GM18867 (cell line): ENCODE measurements at regions not wholly inside any gene's neighbourhood (a gene's known extent, or its start where the extent isn't known, plus 50 kb on each side); places are given as distances from the start of the nearest gene placed in this dataset.
A peak's percentile ranks its signal among the peaks of the same experiment; 100 is the strongest.
"Not testable (repeated sequence)": the region's sequence is repeated elsewhere in the genome, so short reads cannot be mapped to it uniquely, and the experiment has no call there.

ENCODE experiments used
- ATAC-seq: cut with Tn5 transposase; IDR thresholded peaks from one replicate; pipeline ENCODE4 v1.9.1; 2021; ENCODE audit warnings: mild to moderate bottlenecking, moderate library complexity; ENCODE audit not compliant: unreplicated experiment

- ATAC-seq: no peak
Measured at GRCh38 chr1:101366513-101367215, 129.8 kb downstream of the S1PR1 start.

DNA sequence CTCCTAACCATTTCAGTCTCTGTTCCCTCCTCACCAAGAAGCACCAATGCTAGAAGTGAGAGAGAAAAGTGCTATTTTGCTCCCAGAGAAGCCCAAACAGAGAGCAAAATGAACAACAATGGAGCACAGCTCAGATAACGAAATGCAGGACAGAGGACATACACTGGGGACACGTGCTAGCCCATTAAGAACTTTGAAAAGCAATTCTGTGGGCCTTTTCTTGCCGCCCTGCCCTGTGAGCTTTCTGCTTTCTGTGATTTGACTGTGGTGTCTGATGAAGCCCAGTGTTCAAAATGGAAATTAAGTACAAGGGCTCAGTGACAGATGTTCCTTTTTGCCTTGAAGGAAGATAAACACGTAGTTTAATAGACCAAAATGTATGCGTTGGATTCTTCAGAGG is 130.8 kb downstream of the S1PR1 start:
- no peak for ATAC-seq

DNA sequence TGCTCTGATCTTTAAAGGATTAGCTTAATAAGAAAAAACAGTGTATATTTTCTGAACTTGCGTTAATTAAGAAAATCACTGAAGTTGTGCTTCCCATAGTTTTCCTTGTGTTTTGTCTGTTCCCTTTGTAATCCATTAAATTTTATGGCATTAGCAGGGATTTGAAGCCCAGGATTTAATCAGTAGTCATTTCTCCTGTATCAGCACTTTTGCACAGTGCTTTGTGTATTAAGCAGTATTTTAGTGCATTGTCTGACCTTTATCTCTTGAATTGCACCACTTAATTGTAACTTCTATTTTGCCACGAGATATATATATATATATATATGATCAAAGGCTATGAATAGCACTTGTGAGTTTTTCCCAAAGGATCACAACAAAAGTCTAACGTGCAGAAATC is 133.7 kb downstream of the S1PR1 start:
- no peak for ATAC-seq

- peak; percentile 95 for ATAC-seq
Measured at GRCh38 chr1:101371259-101371658, 134.4 kb downstream of the S1PR1 start.

DNA sequence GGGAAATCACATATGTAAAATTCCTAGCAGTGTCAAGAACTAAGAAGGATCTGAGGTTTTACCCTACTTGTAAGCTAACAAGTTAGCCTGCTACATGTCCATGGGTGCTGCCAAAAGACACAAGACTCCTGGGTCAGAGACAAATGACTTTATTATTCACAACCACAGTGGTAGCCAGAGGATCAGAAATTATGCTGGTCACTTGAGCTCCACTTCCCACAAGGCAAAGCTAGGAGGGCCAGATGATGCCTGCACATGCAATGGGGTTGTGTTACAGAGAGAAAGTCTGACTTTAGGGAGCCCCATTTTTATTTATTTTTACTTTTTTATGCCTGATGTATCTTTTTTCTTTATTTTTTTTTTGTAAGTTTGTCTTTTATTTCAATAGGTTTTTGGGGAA is 136.8 kb downstream of the S1PR1 start:
- ATAC-seq: no peak

DNA sequence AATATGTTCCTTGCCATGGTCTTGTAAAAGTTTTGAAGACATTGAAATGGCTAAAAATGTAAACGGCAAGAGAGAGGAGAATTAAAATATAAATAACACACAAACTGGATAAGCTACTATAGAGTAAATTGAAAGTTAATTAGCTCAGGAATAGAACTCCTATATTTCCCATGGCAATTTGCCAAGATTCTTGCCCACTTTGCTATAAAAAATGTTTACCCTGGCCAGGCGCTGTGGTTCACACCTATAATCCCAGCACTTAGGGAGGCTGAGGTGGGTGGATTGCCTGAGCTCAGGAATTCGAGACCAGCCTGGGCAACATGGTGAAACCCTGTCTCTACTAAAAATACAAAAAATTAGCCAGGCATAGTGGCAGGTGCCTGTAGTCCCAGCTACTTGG is 138.6 kb downstream of the S1PR1 start:
- not testable (repeated sequence) for ATAC-seq

DNA sequence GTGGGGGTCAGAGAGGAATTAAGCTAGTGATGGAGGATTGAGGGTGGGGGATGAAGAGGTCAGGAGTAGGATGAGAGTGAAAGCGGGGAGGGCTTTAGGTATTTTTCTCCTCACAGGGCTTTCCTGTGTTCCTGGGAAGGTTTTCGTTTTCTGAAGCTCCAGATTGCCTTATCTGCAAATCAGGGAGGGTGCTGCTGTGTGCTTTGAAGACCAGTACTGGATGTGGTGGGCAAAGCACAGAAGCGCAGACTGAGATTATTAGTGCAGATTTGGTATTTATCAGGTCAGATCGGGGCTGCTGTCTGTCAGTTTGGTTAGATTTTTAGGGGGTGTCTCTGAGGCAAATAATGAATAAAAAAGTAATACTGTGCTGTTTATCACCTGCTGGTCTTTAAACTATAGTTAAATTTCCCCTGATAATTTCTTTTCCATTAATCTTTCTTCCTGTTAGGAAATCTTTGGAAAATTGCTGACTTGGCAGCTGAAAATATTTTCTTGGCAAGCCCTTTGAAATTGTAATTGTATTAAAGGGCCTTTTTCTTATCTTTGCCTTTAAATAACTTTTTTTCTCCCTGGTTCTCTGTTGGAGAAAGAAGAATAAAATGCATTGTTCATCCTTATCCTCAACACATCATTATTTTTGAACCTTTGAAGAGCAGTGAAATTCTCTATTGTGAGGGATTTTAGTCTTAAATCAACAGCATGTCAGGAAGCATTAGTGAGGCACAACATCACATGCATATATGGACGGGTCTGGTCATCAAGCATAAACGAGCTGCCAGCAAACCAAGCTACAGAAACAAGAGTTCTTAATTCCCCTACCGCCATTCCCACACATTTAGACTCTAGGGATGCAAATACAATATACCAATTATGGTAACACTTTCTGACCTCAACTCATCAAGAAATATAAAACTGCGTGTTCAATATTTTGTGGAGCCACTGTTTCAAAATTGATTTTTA is 139.6 kb downstream of the S1PR1 start:
- ATAC-seq: no peak

- no peak for ATAC-seq
Measured at GRCh38 chr1:101377084-101377835, 140.4 kb downstream of the S1PR1 start.

DNA sequence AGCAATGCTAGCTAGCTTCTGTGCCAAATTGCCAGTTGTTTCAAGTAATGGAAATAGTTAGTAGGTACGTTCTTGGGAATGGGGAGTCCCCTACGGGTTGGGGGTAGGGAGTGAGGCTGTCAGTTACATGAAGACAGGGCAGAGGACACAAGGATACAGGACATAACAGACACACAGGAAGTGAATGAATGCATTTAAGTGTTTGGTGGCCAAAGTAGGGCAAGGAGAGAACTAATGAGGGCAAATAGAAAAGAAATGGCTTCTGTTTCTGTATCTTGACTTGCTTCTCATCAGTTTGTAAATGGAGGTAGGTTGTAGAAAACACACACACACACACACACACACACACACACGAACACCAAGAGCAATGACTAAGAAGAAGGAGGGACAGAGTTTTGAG is 142.2 kb downstream of the S1PR1 start:
- no peak for ATAC-seq

DNA sequence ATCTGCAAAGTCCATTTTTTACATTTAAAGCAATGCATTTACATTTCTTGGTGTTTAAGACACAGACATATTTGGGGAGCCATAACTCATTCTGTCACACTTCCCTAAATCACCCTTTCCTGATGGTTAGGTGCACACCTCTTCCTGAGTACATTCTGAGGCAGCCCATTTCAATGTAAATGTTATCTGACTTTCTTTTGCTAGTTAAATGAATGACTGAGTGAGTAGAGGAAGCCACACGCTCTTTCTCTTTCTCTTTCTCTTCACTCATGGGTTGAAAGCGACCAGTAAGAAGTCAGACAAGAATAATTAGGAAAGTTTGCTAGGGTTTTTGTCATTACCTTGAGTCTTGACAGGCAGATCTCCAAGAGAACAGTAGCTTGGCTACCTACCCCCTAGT is 143.1 kb downstream of the S1PR1 start:
- ATAC-seq: peak; percentile 98

DNA sequence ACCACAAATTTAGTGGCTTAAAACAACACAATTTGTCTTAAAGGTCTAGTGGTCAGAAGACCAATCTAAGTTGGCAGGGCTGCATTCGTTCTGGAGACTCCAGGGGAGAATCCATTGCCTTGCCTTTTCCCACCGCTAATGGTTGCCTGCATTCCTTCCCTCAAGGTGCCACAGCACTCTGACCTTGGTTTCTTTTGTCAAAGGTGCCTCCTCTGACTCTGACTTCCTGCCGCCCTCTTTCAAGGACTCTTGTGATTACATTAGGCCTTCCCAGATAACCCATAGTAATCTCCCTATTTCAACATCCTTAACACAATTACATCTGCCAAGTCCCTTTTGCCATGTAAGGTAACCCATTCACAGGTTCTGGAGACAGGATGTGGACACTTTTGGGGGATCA is 145.3 kb downstream of the S1PR1 start:
- no peak for ATAC-seq

GRCh38 chr1:101388904-101389546 is 152.2 kb downstream of the S1PR1 start:
- peak; percentile 89 for ATAC-seq

DNA sequence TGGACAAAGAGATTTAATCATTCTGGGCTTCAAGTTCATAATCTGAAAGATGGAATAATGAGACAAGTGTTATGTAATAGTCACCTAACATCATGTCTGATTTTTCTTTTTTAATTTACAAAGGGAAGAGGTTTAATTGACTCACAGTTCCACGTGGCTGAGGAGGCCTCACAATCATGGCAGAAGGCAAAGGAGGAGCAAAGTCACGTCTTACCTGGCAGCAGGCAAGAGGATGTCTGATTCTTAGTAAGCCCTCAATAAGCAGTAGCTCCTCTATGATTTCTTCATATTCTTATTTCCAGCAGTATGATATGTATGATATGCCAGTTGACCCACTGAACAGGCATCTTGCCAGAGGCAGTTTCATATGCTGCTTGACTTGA is 152.7 kb downstream of the S1PR1 start:
- no peak for ATAC-seq

GRCh38 chr1:101392552-101392951 is 155.7 kb downstream of the S1PR1 start:
- no peak for ATAC-seq

GRCh38 chr1:101394041-101394440 is 157.2 kb downstream of the S1PR1 start:
- no peak for ATAC-seq

DNA sequence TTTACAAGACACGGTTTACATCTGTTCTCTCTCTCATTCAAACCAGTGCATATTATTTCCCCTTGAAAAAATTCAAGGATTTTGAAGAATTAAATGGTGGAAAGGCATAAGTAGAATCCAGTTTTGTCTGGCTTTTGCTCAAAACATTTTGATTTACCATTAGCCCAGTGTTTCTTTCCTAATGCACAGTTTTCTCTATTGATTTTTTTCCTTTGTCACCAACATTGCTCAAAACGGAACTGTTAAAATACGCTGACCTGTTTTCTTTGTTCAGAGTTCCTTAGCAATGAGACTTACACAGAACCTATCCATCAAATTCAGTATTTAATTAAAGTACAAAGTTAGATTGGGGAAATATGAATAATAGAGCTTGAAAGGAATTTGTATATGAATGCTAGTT is 162.4 kb downstream of the S1PR1 start:
- no peak for ATAC-seq

DNA sequence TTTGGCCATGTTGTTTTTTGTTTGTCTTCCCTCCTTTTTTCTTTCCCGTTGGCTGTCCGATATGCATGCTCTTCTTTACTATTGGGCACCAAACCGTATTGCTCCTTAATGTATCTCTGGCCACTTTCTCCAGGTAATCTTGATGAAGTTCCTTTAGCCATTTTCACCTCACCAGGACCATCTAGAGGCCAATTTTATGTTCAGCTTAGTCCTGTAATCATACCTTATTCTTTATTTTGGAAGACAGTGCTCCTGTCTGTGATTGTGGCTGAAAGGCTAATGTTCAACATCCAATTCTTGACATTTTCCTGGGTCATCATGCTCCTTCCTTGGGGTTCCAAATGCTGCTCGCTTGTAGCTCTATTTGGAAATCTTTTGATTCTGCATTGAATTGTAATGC is 169.5 kb downstream of the S1PR1 start:
- ATAC-seq: no peak

DNA sequence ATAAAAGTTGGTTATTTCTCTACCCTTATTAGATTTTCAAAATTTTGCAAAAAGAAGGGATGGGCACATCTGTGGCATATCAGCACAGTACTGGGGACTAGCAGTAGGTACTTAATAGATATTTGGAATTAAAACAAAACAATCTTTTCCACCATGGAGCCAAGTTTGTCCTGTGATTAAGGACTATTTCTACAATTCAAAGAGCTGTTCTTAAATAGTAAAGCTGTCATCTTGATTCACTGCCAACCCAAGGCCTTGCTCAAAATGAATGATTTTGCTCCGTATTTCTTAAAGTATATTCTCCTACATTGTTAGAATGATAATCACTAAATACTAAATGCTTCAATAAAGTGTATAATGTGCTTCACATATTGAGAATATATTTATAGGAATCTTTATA is 169.9 kb downstream of the S1PR1 start:
- no peak for ATAC-seq

- ATAC-seq: peak; percentile 86
Measured at GRCh38 chr1:101407505-101408211, 170.8 kb downstream of the S1PR1 start.
